Nephron progenitor cell (in vitro differentiated cells): ENCODE measurements at regions not wholly inside any gene's neighbourhood (a gene's known extent, or its start where the extent isn't known, plus 50 kb on each side); places are given as distances from the start of the nearest gene placed in this dataset.

Experiments used
- DNase-seq: peaks from one replicate; pipeline ENCODE4 v3.0.0; 2021
- H3K27ac Mint-ChIP-seq: 2 replicates; pipeline ENCODE4 v1.8.0; 2021; ENCODE audit warnings: mild to moderate bottlenecking, moderate library complexity, mixed read lengths
- H3K27me3 Mint-ChIP-seq: 2 replicates; pipeline ENCODE4 v1.8.0; 2021; ENCODE audit warnings: mild to moderate bottlenecking, low read depth, mixed read lengths; ENCODE audit not compliant: poor library complexity
- H3K36me3 Mint-ChIP-seq: 2 replicates; pipeline ENCODE4 v1.8.0; 2021; ENCODE audit warnings: low read depth, mixed read lengths
- H3K4me1 Mint-ChIP-seq: 2 replicates; pipeline ENCODE4 v1.8.0; 2021; ENCODE audit warnings: mixed read lengths
- H3K4me3 Mint-ChIP-seq: 2 replicates; pipeline ENCODE4 v1.8.0; 2021; ENCODE audit warnings: mild to moderate bottlenecking, moderate library complexity, mixed read lengths
- H3K9me3 Mint-ChIP-seq: 2 replicates; pipeline ENCODE4 v1.8.0; 2021; ENCODE audit warnings: mild to moderate bottlenecking, moderate library complexity, mixed read lengths
- TF ChIP-seq, protein P1 (sequence below): fragments of 200-600 bp; sonication (generic); IDR thresholded peaks from 2 replicates; pipeline ENCODE4 v1.5.0; 2021; ENCODE audit warnings: antibody characterized with exemption

DNA sequence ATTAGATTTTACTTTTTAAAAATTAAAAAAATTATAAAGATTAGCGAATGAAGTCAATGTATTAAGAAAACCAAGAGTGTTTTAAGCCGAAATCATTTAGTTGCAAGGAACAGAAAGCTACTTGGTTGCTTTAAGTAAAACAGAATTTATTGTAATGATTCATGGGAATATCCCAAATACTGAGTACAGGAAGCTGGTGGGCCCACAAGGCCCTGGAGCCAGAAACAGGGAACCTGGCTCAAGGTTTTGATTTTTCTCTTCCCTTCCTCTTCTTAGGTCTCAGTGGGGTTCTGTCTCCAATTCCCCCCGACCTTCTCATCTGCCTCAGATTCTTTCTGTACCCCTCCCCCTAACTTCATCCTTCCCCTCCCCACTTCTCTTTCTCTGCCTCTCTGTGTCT is 229.0 kb downstream of the TLE3 start:
- no peak overlapping the region for H3K4me3 Mint-ChIP-seq
- no peaks in the 10 kb centered on the region for H3K4me1 Mint-ChIP-seq
- peaks cover 35% of the 10 kb centered on the region for H3K9me3 Mint-ChIP-seq
- no peak for DNase-seq
- peaks cover 23% of the 10 kb centered on the region for H3K27me3 Mint-ChIP-seq
- no peak overlapping the region for H3K27ac Mint-ChIP-seq
- TF ChIP-seq, protein P1, sequence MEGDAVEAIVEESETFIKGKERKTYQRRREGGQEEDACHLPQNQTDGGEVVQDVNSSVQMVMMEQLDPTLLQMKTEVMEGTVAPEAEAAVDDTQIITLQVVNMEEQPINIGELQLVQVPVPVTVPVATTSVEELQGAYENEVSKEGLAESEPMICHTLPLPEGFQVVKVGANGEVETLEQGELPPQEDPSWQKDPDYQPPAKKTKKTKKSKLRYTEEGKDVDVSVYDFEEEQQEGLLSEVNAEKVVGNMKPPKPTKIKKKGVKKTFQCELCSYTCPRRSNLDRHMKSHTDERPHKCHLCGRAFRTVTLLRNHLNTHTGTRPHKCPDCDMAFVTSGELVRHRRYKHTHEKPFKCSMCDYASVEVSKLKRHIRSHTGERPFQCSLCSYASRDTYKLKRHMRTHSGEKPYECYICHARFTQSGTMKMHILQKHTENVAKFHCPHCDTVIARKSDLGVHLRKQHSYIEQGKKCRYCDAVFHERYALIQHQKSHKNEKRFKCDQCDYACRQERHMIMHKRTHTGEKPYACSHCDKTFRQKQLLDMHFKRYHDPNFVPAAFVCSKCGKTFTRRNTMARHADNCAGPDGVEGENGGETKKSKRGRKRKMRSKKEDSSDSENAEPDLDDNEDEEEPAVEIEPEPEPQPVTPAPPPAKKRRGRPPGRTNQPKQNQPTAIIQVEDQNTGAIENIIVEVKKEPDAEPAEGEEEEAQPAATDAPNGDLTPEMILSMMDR: no peak
- peaks cover 4% of the 10 kb centered on the region for H3K36me3 Mint-ChIP-seq

DNA sequence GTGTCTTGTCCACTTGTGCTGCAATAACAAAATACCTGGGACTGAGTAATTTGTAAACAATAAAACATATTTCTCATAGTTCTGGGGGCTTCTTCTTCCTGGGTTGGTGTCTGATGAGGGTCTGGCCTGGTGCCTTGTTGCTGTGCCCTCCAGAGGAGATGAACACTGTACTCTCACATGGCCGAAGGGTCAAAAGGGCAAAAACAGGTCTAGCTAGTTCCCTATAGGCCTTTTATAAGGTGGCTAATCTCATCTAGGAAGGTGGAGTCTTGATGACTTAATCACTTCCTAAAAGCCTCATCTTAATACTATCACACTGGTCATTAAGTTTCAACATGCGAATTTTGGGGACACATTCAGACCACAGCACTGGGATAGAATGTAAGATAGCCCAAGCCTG is 228.4 kb downstream of the TLE3 start:
- DNase-seq: no peak
- no peak overlapping the region for H3K27ac Mint-ChIP-seq
- H3K27me3 Mint-ChIP-seq: peaks cover 18% of the 10 kb centered on the region
- H3K36me3 Mint-ChIP-seq: peaks cover 2% of the 10 kb centered on the region
- H3K4me1 Mint-ChIP-seq: no peaks in the 10 kb centered on the region
- no peak overlapping the region for H3K4me3 Mint-ChIP-seq
- TF ChIP-seq, protein P1: no peak
- peaks cover 37% of the 10 kb centered on the region for H3K9me3 Mint-ChIP-seq

DNA sequence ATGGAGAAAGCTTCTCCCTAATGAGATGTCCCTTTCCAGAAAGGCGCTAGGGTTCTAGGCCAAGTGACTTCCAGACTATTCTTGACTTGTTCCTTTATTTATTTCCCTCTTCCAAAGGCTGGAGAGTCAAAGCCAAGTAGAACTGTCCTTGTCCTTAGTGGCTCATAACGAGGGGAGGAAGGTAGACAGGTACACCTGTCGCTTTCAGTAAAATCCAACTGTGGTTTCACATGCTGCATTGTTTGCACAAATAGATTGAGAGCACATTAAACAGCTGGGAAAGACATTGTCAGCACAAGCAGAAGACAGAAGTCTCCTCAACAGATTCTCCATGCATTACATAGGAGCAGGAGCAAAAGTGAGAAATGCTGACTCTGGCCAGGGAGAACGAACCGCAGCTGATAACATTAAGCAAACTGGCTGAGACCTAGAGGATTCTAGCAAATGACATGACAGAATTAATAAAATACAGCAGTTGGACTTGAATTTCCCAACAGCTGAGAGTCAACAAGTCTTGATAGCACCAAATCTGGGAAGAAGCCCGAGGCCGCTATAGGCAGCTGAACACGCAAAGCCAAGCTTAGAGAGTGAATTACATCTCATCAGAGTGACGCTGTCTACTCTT is 227.7 kb downstream of the TLE3 start:
- TF ChIP-seq, protein P1: no peak
- no peak for DNase-seq
- H3K36me3 Mint-ChIP-seq: no peaks in the 10 kb centered on the region
- H3K4me3 Mint-ChIP-seq: no peak overlapping the region
- peaks cover 17% of the 10 kb centered on the region for H3K27me3 Mint-ChIP-seq
- no peak overlapping the region for H3K27ac Mint-ChIP-seq
- peaks cover 35% of the 10 kb centered on the region for H3K9me3 Mint-ChIP-seq
- no peaks in the 10 kb centered on the region for H3K4me1 Mint-ChIP-seq

DNA sequence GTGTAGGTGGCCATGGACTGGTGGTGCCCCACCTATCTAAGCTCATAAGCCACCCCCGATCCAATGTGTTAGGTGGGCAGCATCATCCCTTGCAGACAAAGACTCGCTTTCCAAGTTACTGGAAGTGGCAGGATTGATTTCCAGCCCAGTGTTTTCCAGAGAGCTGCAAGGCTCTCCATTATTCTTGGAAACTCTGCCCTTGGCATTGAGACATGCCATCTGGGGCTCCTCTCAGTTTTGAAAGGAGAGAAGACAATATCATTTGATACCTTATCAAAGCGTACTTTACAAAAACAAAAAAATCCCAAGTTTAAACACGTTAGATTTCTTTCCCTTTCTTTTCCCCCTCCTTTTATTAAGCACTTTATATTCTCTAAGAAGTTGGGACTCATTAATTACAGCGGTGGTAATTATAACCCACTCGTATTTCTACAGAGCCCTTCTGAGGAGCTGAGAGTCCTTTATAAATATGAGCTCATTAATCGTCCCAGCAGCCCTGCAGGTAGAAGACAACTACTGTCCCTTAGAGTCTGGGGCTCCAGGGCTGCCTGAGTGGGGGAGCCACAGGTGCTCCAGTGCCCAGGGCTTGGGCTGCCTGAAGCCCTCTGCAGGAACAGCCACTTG is 226.1 kb downstream of the TLE3 start:
- H3K27me3 Mint-ChIP-seq: peaks cover 21% of the 10 kb centered on the region
- peaks cover 9% of the 10 kb centered on the region for H3K4me1 Mint-ChIP-seq
- DNase-seq: no peak
- H3K9me3 Mint-ChIP-seq: peaks cover 39% of the 10 kb centered on the region
- TF ChIP-seq, protein P1: no peak
- no peak overlapping the region for H3K4me3 Mint-ChIP-seq
- H3K27ac Mint-ChIP-seq: no peak overlapping the region
- no peaks in the 10 kb centered on the region for H3K36me3 Mint-ChIP-seq

DNA sequence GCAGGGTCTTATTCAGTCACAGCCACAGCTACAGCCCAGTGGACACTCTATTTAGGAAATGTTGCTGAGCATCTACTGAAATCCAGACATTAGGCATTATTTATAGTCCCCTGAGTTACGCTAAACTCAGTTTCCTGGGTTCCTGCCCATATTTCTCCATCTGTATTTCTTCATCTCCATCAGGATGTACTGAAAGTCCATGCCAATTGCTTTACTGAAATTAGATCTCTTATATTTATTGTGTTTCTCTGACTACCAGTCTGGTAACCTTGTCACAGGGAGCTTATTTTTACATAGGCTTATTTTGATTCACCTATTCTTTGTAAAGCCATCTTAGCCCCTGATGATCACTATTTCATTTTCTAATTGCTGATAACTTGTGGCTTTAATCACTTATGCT is 223.9 kb downstream of the TLE3 start:
- TF ChIP-seq, protein P1: no peak
- no peak overlapping the region for H3K27ac Mint-ChIP-seq
- peaks cover 18% of the 10 kb centered on the region for H3K27me3 Mint-ChIP-seq
- no peak overlapping the region for H3K4me3 Mint-ChIP-seq
- peaks cover 29% of the 10 kb centered on the region for H3K9me3 Mint-ChIP-seq
- no peak for DNase-seq
- peaks cover 15% of the 10 kb centered on the region for H3K4me1 Mint-ChIP-seq
- H3K36me3 Mint-ChIP-seq: no peaks in the 10 kb centered on the region

DNA sequence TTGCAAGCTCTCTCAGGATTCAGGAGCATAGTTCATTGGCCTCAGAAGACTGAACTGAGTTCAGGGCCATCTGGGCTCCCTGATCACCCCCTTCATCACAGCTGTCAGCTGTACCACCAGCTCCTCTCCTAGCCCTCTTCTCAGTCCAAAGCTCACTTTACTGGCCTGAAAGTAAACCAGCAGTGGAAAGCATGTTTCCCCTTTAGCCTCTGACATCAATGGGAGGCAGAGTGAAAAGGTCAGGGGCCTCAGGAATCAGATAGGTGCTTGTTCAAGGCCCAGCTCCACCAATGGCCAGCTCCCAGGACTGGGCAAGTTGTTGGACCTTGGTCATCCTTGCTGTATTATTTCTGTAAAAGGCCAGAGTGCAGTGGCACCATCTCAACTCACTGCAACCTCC is 223.4 kb downstream of the TLE3 start:
- peaks cover 15% of the 10 kb centered on the region for H3K4me1 Mint-ChIP-seq
- TF ChIP-seq, protein P1: no peak
- peaks cover 29% of the 10 kb centered on the region for H3K9me3 Mint-ChIP-seq
- H3K27me3 Mint-ChIP-seq: peaks cover 18% of the 10 kb centered on the region
- no peaks in the 10 kb centered on the region for H3K36me3 Mint-ChIP-seq
- no peak for DNase-seq
- H3K4me3 Mint-ChIP-seq: no peak overlapping the region
- H3K27ac Mint-ChIP-seq: no peak overlapping the region
